Hematopoietic multipotent progenitor cell treated with erythropoietin and hydrocortisone succinate and interleukin-3 and kit ligand, for 6 days (in vitro differentiated cells): ENCODE measurements at regions not wholly inside any gene's neighbourhood (a gene's known extent, or its start where the extent isn't known, plus 50 kb on each side); places are given as distances from the start of the nearest gene placed in this dataset.
"Not testable (repeated sequence)": the region's sequence is repeated elsewhere in the genome, so short reads cannot be mapped to it uniquely, and the experiment has no call there.

Source experiments
- DNase-seq: peaks from one replicate; pipeline ENCODE4 v3.0.0-alpha.2; 2015

- no peak for DNase-seq
These were observed 54.5 kb upstream of the HS3ST4 start for GRCh38 chr16:25637236-25637635.

GRCh38 chr16:25636662-25637061 is 55.1 kb upstream of the HS3ST4 start:
- no peak for DNase-seq

GRCh38 chr16:25635454-25635853 is 56.3 kb upstream of the HS3ST4 start:
- no peak for DNase-seq

GRCh38 chr16:25633549-25633948 is 58.2 kb upstream of the HS3ST4 start:
- no peak for DNase-seq

GRCh38 chr16:25628766-25629165 is 63.0 kb upstream of the HS3ST4 start:
- DNase-seq, result no peak

GRCh38 chr16:25627641-25628040 is 64.1 kb upstream of the HS3ST4 start:
- no peak for DNase-seq

GRCh38 chr16:25626172-25626571 is 65.6 kb upstream of the HS3ST4 start:
- DNase-seq, result no peak

GRCh38 chr16:25625620-25626019 is 66.1 kb upstream of the HS3ST4 start:
- no peak for DNase-seq

- DNase-seq, result no peak
These were observed 77.0 kb upstream of the HS3ST4 start for GRCh38 chr16:25614716-25615265.

GRCh38 chr16:25613931-25614330 is 77.8 kb upstream of the HS3ST4 start:
- DNase-seq, result no peak

- DNase-seq, result no peak
These were observed 83.8 kb upstream of the HS3ST4 start for GRCh38 chr16:25608002-25608401.

- DNase-seq, result no peak
These were observed 85.7 kb upstream of the HS3ST4 start for GRCh38 chr16:25606069-25606468.

- DNase-seq, result no peak
These were observed 86.4 kb upstream of the HS3ST4 start for GRCh38 chr16:25605381-25605780.

GRCh38 chr16:25601306-25601705 is 90.5 kb upstream of the HS3ST4 start:
- DNase-seq, result not testable (repeated sequence)

GRCh38 chr16:25596194-25596593 is 95.6 kb upstream of the HS3ST4 start:
- DNase-seq, result no peak

- no peak for DNase-seq
These were observed 98.5 kb upstream of the HS3ST4 start for GRCh38 chr16:25593260-25593659.

- DNase-seq, result no peak
These were observed 104.0 kb upstream of the HS3ST4 start for GRCh38 chr16:25587783-25588182.

- no peak for DNase-seq
These were observed 104.9 kb upstream of the HS3ST4 start for GRCh38 chr16:25586826-25587225.

- no peak for DNase-seq
These were observed 106.2 kb upstream of the HS3ST4 start for GRCh38 chr16:25585526-25585925.

- DNase-seq, result no peak
These were observed 111.7 kb upstream of the HS3ST4 start for GRCh38 chr16:25580041-25580440.

GRCh38 chr16:25575363-25575762 is 116.4 kb upstream of the HS3ST4 start:
- DNase-seq, result no peak

GRCh38 chr16:25571712-25572111 is 120.0 kb upstream of the HS3ST4 start:
- DNase-seq, result no peak

GRCh38 chr16:25570131-25570530 is 121.6 kb upstream of the HS3ST4 start:
- DNase-seq, result no peak

- DNase-seq, result no peak
These were observed 122.8 kb upstream of the HS3ST4 start for GRCh38 chr16:25568991-25569390.

- no peak for DNase-seq
These were observed 125.6 kb upstream of the HS3ST4 start for GRCh38 chr16:25566183-25566582.

GRCh38 chr16:25563700-25564099 is 128.1 kb upstream of the HS3ST4 start:
- no peak for DNase-seq
